GM23338 (cell line): ENCODE measurements at regions not wholly inside any gene's neighbourhood (a gene's known extent, or its start where the extent isn't known, plus 50 kb on each side); places are given as distances from the start of the nearest gene placed in this dataset.

Experiments used
- CTCF ChIP-seq, 2 experiments: fragments of 200-600 bp in 1 of 2; sonication (generic) in 1 of 2; conservative IDR thresholded peaks; 2 replicates each; pipeline versions ENCODE4 v1.5.1 to v1.6.1; 2016 to 2017; ENCODE audit warnings: antibody characterized with exemption in 2 of 2, low read depth in 2 of 2, mild to moderate bottlenecking in 2 of 2, moderate library complexity in 1 of 2
- EZH2 ChIP-seq: fragments of 200-600 bp; sonication (generic); IDR thresholded peaks from one replicate; pipeline ENCODE4 v1.8.0; 2017; ENCODE audit warnings: antibody characterized with exemption, mild to moderate bottlenecking, low read depth; ENCODE audit not compliant: unreplicated experiment
- TF ChIP-seq, protein P1 (sequence below): IDR thresholded peaks from one replicate; pipeline ENCODE4 v1.6.1; 2018; ENCODE audit warnings: antibody characterized with exemption; ENCODE audit not compliant: unreplicated experiment

DNA sequence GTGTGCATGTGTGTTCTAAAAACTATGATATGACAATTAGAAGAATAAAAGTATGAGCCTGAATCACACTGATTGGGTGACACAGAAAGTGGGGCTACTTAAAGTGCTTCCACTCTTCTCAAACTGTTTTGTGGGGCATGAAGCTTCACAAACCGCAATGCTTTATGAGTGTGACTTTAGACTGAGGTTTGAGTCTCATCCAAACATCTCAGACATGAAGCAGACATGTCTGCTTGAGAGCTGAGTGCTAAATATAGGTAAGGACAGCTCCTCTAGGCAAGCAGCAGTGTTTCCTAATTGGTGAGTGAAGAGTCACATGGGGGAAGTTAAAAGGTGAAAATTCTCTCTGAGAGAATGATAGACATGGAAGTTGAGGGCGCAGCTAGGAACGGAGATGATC lies 726.9 kb upstream of the CITED2 start:
- TF ChIP-seq CTCF (conservative IDR thresholded peaks at IDR 0.05; ENCODE audit: low read depth in 2 of 2) (no peak), EZH2 (no peak)
- TF ChIP-seq, protein P1, sequence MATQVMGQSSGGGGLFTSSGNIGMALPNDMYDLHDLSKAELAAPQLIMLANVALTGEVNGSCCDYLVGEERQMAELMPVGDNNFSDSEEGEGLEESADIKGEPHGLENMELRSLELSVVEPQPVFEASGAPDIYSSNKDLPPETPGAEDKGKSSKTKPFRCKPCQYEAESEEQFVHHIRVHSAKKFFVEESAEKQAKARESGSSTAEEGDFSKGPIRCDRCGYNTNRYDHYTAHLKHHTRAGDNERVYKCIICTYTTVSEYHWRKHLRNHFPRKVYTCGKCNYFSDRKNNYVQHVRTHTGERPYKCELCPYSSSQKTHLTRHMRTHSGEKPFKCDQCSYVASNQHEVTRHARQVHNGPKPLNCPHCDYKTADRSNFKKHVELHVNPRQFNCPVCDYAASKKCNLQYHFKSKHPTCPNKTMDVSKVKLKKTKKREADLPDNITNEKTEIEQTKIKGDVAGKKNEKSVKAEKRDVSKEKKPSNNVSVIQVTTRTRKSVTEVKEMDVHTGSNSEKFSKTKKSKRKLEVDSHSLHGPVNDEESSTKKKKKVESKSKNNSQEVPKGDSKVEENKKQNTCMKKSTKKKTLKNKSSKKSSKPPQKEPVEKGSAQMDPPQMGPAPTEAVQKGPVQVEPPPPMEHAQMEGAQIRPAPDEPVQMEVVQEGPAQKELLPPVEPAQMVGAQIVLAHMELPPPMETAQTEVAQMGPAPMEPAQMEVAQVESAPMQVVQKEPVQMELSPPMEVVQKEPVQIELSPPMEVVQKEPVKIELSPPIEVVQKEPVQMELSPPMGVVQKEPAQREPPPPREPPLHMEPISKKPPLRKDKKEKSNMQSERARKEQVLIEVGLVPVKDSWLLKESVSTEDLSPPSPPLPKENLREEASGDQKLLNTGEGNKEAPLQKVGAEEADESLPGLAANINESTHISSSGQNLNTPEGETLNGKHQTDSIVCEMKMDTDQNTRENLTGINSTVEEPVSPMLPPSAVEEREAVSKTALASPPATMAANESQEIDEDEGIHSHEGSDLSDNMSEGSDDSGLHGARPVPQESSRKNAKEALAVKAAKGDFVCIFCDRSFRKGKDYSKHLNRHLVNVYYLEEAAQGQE: no peak
